GM18868 (cell line): ENCODE measurements at regions not wholly inside any gene's neighbourhood (a gene's known extent, or its start where the extent isn't known, plus 50 kb on each side); places are given as distances from the start of the nearest gene placed in this dataset.

ENCODE experiments used
- ATAC-seq: cut with Tn5 transposase; IDR thresholded peaks from one replicate; pipeline ENCODE4 v1.9.1; 2021; ENCODE audit warnings: mild to moderate bottlenecking, moderate library complexity; ENCODE audit not compliant: unreplicated experiment

GRCh38 chr11:91872243-91872642, 352.4 kb upstream of the FAT3 start:
- no peak for ATAC-seq

- no peak for ATAC-seq
Observed at GRCh38 chr11:91871791-91872190, 352.8 kb upstream of the FAT3 start.

GRCh38 chr11:91871048-91871447, 353.6 kb upstream of the FAT3 start:
- ATAC-seq: no peak

GRCh38 chr11:91869686-91870085, 354.9 kb upstream of the FAT3 start:
- ATAC-seq: no peak

GRCh38 chr11:91866642-91867041, 358.0 kb upstream of the FAT3 start:
- no peak for ATAC-seq

GRCh38 chr11:91860661-91861060, 364.0 kb upstream of the FAT3 start:
- ATAC-seq: no peak

- no peak for ATAC-seq
Observed at GRCh38 chr11:91859666-91860065, 365.0 kb upstream of the FAT3 start.

GRCh38 chr11:91857179-91857578, 367.4 kb upstream of the FAT3 start:
- ATAC-seq: no peak

- no peak for ATAC-seq
Observed at GRCh38 chr11:91854780-91855179, 369.8 kb upstream of the FAT3 start.

- ATAC-seq: no peak
Observed at GRCh38 chr11:91854171-91854570, 370.4 kb upstream of the FAT3 start.

GRCh38 chr11:91851908-91852307, 372.7 kb upstream of the FAT3 start:
- no peak for ATAC-seq

GRCh38 chr11:91850533-91851275, 373.9 kb upstream of the FAT3 start:
- no peak for ATAC-seq

- no peak for ATAC-seq
Observed at GRCh38 chr11:91850021-91850420, 374.6 kb upstream of the FAT3 start.

- no peak for ATAC-seq
Observed at GRCh38 chr11:91846649-91847048, 378.0 kb upstream of the FAT3 start.

- ATAC-seq: no peak
Observed at GRCh38 chr11:91846002-91846401, 378.6 kb upstream of the FAT3 start.

GRCh38 chr11:91840640-91841240, 383.9 kb upstream of the FAT3 start:
- no peak for ATAC-seq

- no peak for ATAC-seq
Observed at GRCh38 chr11:91837411-91838330, 386.9 kb upstream of the FAT3 start.

GRCh38 chr11:91835051-91835560, 389.5 kb upstream of the FAT3 start:
- no peak for ATAC-seq

- no peak for ATAC-seq
Observed at GRCh38 chr11:91828901-91829300, 395.7 kb upstream of the FAT3 start.

- no peak for ATAC-seq
Observed at GRCh38 chr11:91825777-91826176, 398.8 kb upstream of the FAT3 start.

- no peak for ATAC-seq
Observed at GRCh38 chr11:91823252-91823830, 401.3 kb upstream of the FAT3 start.
